K562 (cell line): ENCODE measurements at regions not wholly inside any gene's neighbourhood (a gene's known extent, or its start where the extent isn't known, plus 50 kb on each side); places are given as distances from the start of the nearest gene placed in this dataset.

Experiments
- CBX5 ChIP-seq: IDR thresholded peaks from 2 replicates; pipeline ENCODE4 v1.6.1; 2014; ENCODE audit warnings: low read depth, borderline replicate concordance
- CHAMP1 ChIP-seq: fragments of 450-650 bp; IDR thresholded peaks from 2 replicates; pipeline ENCODE4 v1.6.1; 2016; ENCODE audit warnings: mild to moderate bottlenecking
- DLX4 ChIP-seq: fragments of 250-450 bp; sonication (Bioruptor Pico); IDR thresholded peaks from 2 replicates; pipeline ENCODE4 v1.6.1; 2021; ENCODE audit warnings: mild to moderate bottlenecking
- FOXO4 ChIP-seq: fragments of 450-650 bp; formaldehyde crosslinking; IDR thresholded peaks from 2 replicates; pipeline ENCODE4 v1.4.0; 2020; ENCODE audit warnings: mild to moderate bottlenecking, moderate library complexity
- FUS ChIP-seq: fragments of 200-400 bp; formaldehyde crosslinking; optimal IDR thresholded peaks from 2 replicates; pipeline ENCODE3; 2017; ENCODE audit warnings: low read depth, low read length
- HMG20B ChIP-seq: fragments of 250-450 bp; sonication (Bioruptor Pico); IDR thresholded peaks from 2 replicates; pipeline ENCODE4 v1.5.0; 2021; ENCODE audit warnings: mild to moderate bottlenecking
- HMGN3 ChIP-seq: IDR thresholded peaks from 2 replicates; pipeline ENCODE4 v1.6.1; 2011; ENCODE audit warnings: borderline replicate concordance, low read depth, mild to moderate bottlenecking, mixed read lengths, low read length; ENCODE audit not compliant: insufficient read length; ENCODE audit errors: extremely low read depth
- IRF2 ChIP-seq: sonication (generic); formaldehyde crosslinking; IDR thresholded peaks from 2 replicates; pipeline ENCODE4 v1.8.1; 2022; ENCODE audit warnings: mild to moderate bottlenecking, missing genetic modification reagents
- MITF ChIP-seq: IDR thresholded peaks from 2 replicates; pipeline ENCODE4 v1.6.1; 2014; ENCODE audit warnings: antibody characterized with exemption
- NRF1 ChIP-seq, 2 experiments: fragments of 450-650 bp; IDR thresholded peaks in 1 of 2; conservative IDR thresholded peaks in 1 of 2; 2 replicates each; pipeline ENCODE4 v1.6.1; 2014; ENCODE audit warnings: mild to moderate bottlenecking in 2 of 2
- POLR2B ChIP-seq: fragments of 450-650 bp; IDR thresholded peaks from 2 replicates; pipeline ENCODE4 v1.6.1; 2018; ENCODE audit warnings: low read depth; ENCODE audit not compliant: partially characterized antibody
- RERE ChIP-seq: sonication (generic); formaldehyde crosslinking; IDR thresholded peaks from 2 replicates; pipeline ENCODE4 v1.8.0; 2023; ENCODE audit warnings: missing genetic modification reagents, mild to moderate bottlenecking, borderline replicate concordance
- XRCC4 ChIP-seq: IDR thresholded peaks from one replicate; pipeline ENCODE4 v1.6.1; 2011; ENCODE audit not compliant: insufficient read depth, insufficient read length; ENCODE audit errors: extremely low read depth
- ZBTB5 ChIP-seq: fragments of 450-650 bp; IDR thresholded peaks from 2 replicates; pipeline ENCODE4 v1.6.1; 2017; ENCODE audit warnings: antibody characterized with exemption
- ZNF583 ChIP-seq: fragments of 250-450 bp; sonication (Bioruptor Pico); IDR thresholded peaks from 2 replicates; pipeline ENCODE4 v1.4.0; 2020

GRCh38 chr5:5598547-5599113 is 176.2 kb downstream of the ICE1 start (continued):
- TF ChIP-seq HMGN3 (no peak), ZBTB5 (no peak), HMG20B (CRISPR knock-in tag) (no peak), FOXO4 (CRISPR knock-in tag) (no peak), FUS (no peak), RERE (CRISPR knock-in tag) (no peak), DLX4 (no peak), POLR2B (peak; percentile 58), CBX5 (no peak), XRCC4 (no peak), MITF (no peak), ZNF583 (CRISPR knock-in tag) (no peak), NRF1 (conservative IDR thresholded peaks at IDR 0.05 in 1 of 2, IDR thresholded peaks at IDR 0.05 in 1 of 2) (peak; percentile 9 to 52; a peak in 3 of 4 replicates), IRF2 (CRISPR knock-in tag) (no peak), CHAMP1 (no peak)
